ENCODE measurements at regions not wholly inside any gene's neighbourhood (a gene's known extent, or its start where the extent isn't known, plus 50 kb on each side); places are given as distances from the start of the nearest gene placed in this dataset.

DNA sequence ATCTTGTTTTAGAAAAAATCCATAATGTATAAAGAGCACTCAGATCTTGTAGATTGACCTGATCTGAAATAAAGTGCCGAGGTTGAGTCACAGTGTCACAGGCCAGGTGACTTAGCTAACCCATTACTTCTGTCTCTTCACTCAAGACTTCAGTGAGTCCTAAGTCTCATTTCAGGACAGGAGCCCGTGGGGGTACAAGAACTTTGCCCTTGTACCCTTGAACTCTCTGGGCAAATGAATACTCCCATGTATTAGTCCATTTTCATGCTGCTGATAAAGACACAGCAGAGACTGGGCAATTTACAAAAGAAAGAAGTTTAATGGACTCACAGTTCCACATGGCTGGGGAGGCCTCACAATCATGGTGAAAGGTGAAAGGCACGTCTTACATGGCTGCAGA lies 160.2 kb downstream of the ZPLD1 start:
- no peak for TF ChIP-seq POLR2A (IDR thresholded peaks at IDR 0.05)
- TF ChIP-seq, protein P1, sequence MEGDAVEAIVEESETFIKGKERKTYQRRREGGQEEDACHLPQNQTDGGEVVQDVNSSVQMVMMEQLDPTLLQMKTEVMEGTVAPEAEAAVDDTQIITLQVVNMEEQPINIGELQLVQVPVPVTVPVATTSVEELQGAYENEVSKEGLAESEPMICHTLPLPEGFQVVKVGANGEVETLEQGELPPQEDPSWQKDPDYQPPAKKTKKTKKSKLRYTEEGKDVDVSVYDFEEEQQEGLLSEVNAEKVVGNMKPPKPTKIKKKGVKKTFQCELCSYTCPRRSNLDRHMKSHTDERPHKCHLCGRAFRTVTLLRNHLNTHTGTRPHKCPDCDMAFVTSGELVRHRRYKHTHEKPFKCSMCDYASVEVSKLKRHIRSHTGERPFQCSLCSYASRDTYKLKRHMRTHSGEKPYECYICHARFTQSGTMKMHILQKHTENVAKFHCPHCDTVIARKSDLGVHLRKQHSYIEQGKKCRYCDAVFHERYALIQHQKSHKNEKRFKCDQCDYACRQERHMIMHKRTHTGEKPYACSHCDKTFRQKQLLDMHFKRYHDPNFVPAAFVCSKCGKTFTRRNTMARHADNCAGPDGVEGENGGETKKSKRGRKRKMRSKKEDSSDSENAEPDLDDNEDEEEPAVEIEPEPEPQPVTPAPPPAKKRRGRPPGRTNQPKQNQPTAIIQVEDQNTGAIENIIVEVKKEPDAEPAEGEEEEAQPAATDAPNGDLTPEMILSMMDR (IDR thresholded peaks at IDR 0.05): no peak
